HEK293T (cell line): ENCODE measurements at regions not wholly inside any gene's neighbourhood (a gene's known extent, or its start where the extent isn't known, plus 50 kb on each side); places are given as distances from the start of the nearest gene placed in this dataset.

Experiments
- FOXK2 ChIP-seq: fragments of 450-650 bp; IDR thresholded peaks from 2 replicates; pipeline ENCODE4 v1.6.1; 2016; ENCODE audit warnings: mild to moderate bottlenecking
- TF ChIP-seq, protein P1 (sequence below): fragments of 450-650 bp; IDR thresholded peaks from 2 replicates; pipeline ENCODE4 v1.6.1; 2016

DNA sequence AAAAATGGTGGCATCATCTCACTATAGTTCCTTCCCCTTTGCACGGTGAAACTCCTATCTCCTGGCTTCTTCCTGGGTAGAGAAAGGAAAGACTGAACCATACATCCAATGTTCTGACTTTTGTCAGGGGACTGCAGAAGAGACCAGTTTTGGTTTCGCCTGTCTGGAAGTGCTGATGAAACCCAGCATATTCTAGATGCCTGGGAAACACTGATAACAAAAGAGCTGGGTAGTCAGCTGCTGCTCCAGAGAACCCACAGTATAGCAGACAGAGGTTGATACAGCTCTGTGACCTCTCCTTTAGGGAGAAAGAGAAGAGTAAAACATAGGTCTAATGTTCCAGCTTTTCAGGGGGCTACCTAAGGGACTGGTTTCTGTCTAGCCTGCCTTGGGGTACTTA, 695.3 kb downstream of the DIAPH3 start:
- TF ChIP-seq, protein P1, sequence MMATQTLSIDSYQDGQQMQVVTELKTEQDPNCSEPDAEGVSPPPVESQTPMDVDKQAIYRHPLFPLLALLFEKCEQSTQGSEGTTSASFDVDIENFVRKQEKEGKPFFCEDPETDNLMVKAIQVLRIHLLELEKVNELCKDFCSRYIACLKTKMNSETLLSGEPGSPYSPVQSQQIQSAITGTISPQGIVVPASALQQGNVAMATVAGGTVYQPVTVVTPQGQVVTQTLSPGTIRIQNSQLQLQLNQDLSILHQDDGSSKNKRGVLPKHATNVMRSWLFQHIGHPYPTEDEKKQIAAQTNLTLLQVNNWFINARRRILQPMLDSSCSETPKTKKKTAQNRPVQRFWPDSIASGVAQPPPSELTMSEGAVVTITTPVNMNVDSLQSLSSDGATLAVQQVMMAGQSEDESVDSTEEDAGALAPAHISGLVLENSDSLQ: no peak
- TF ChIP-seq FOXK2: no peak
